ENCODE measurements at regions not wholly inside any gene's neighbourhood (a gene's known extent, or its start where the extent isn't known, plus 50 kb on each side); places are given as distances from the start of the nearest gene placed in this dataset.

- DNase-seq (ENCODE audit: low read depth in 3 of 3, low spot score in 2 of 3): no peak
Observed at GRCh38 chr2:66875941-66876462, 441.1 kb downstream of the MEIS1 start.

GRCh38 chr2:66885775-66886383 is 451.0 kb downstream of the MEIS1 start:
- no peak for DNase-seq (ENCODE audit: low read depth in 3 of 3, low spot score in 2 of 3)

- DNase-seq (ENCODE audit: low read depth in 3 of 3, low spot score in 2 of 3): no peak
Observed at GRCh38 chr2:66888246-66888645, 453.3 kb downstream of the MEIS1 start.

- DNase-seq (ENCODE audit: low read depth in 3 of 3, low spot score in 2 of 3): no peak
Observed at GRCh38 chr2:66888791-66889631, 454.1 kb downstream of the MEIS1 start.

DNA sequence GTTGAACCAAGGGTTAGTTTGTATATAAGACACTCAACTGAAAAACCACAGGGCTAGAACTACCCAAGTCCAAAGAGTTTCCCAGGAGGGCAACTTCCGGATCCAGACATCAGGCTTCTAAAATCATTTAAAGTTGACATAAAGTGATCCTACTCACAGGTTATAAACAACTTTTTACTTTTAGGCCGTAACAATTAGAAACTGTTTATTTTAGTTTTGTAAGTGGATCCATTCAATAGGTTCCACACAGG is 454.6 kb downstream of the MEIS1 start:
- DNase-seq (ENCODE audit: low read depth in 3 of 3, low spot score in 2 of 3): no peak

- no peak for DNase-seq (ENCODE audit: low read depth in 3 of 3, low spot score in 2 of 3)
Observed at GRCh38 chr2:66890166-66890742, 455.3 kb downstream of the MEIS1 start.

GRCh38 chr2:66895206-66895605 is 460.3 kb downstream of the MEIS1 start:
- no peak for DNase-seq (ENCODE audit: low read depth in 3 of 3, low spot score in 2 of 3)

DNA sequence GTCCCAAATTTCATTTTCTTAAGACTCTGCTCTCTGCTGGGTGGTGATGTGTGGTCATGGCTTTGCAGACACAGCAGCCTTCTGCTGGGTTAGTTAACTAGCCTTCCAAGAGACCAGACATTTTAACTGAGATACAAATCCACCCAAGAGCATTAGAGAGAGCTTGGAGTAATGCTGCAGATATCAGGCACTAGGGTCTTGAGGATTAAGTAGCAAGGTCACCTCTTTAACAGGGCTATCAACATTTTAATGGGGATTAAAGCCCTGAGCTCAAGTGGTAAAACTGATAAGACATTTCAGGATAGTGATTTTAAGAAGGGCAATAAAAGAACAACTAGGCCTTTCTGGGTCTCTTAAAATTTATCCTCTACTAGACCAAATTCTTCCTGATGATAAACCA is 461.2 kb downstream of the MEIS1 start:
- no peak for DNase-seq (ENCODE audit: low read depth in 3 of 3, low spot score in 2 of 3)

DNA sequence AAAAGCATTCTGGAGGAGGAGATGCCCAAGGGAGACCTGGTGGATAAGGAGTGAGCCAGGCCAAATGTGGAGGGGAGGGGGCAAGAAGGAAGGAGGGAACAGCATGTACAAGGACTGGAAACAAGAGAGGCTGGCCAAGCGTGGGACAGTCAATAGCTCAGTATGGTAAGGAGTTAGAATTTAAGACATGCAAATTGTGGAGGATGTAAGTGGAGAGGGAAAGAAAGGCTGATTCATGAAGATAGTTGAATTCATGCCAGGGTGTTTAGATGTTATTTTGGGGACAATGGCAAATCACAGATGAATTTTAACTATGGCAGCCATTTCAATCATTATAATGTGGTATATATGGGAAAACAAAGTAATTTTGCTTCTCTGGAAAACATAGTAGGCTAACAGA is 462.3 kb downstream of the MEIS1 start:
- no peak for DNase-seq (ENCODE audit: low read depth in 3 of 3, low spot score in 2 of 3)

GRCh38 chr2:66897691-66898150 is 462.8 kb downstream of the MEIS1 start:
- DNase-seq (ENCODE audit: low read depth in 3 of 3, low spot score in 2 of 3): peak in 2 of 3 donors; percentile 43 to 51

DNA sequence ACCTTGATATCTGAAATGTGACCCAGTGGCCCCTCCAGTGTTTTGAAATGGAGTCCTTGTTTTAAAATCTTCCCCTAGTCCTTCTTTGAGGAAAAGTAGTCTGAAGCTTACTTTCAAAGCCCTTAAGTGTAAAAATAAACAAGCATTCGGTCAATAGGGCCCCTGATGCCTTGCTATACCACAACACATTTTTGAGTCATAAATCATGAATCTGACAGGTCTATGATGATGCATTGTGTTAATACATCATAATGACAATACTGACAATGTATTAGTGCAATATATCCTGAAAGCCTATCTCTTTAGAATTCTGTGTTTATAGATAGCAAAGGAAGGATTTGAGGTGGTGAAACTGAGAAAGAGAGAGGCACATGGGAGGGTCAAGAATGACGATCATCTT is 464.2 kb downstream of the MEIS1 start:
- DNase-seq (ENCODE audit: low read depth in 3 of 3, low spot score in 2 of 3): no peak

DNA sequence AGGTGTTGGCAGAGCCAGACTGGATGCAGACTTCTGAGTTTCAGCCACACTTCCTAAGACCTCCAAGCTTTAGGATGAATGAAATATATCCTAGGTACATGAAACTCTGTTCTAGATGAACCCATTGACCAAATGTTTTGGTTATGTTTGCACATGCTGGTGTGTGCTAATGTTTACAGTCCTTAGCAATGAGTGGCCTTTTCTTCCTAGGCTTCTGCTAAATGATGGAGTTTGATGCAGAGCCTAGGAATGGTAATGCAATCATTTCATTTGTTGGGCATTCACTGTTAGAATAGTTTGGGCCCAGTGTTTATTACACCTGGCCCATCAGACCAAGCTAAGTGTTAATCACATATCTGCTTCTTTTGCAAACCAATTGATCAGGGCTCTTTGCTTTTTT is 464.7 kb downstream of the MEIS1 start:
- no peak for DNase-seq (ENCODE audit: low read depth in 3 of 3, low spot score in 2 of 3)

DNA sequence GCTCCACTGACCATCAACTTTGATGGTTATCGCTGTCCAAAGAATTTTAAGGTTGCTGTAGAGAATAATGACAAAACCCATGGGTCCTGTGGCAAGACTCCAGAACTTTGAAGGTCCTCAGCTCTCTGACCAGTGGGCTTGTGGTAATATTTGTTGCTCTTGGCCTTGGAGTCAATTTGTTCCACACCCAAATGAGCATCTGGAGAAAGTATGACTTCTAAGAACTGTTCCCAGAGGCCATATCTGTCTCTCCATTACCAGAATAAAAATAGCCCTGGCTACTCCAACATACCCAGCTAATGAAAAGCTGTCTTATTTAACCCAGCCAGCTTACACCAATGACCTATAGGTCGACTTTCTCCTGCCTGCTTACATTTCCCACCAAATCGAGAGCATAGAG is 466.4 kb downstream of the MEIS1 start:
- DNase-seq (ENCODE audit: low read depth in 3 of 3, low spot score in 2 of 3): no peak

DNA sequence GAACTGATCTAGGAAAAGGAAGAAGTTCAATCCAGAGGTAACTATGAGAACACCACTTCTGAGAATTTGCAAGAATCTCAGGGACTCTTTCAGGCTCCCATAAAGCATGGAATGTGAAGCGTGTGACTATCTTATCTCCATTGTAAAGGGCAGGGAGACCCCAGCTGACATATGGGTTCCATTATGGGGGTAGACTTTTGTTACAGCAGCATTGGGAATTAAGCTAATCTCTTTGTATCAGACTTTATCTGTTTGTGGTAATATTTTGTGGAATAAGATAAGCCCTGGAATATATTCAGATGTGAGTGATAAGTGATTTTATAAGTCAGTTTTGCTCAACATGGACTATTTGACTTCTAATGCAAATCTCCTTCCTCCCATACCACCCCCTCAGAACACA is 468.3 kb downstream of the MEIS1 start:
- DNase-seq (ENCODE audit: low read depth in 3 of 3, low spot score in 2 of 3): no peak

DNA sequence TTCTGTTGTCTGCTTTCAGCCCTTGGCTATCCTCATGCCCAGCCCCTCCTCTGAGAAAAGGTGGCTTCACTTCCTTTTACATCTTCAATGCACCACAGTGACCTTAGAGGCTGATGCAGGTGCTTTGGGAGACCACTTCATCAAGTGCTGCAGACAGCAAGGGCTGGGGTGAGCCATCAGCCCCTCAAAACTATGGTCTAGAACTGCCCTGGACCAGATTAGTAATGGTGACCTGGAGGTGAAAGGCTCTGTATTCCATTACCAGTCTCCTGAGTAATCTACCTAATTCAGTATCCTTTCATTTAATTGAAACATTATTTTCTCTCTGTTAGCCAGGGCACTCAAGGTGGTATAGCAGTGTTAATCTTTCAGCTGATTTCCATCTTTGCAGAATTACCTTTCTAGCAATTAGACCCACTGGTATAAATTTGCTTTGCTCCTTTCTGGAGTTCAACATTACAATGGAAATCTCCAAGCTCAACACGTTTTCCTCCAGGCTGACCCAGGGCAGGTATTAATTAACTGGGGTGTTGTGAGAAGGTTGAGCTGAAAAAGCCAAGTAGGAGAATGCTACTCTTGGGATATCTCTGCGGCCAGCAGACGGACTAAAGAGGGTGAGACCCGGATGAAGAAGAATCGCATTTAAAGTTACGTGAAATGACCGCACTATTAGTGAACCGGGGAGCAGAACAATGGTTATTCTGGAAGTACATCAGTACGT is 469.0 kb downstream of the MEIS1 start:
- DNase-seq (ENCODE audit: low read depth in 3 of 3, low spot score in 2 of 3): no peak

- DNase-seq (ENCODE audit: low read depth in 3 of 3, low spot score in 2 of 3): no peak
Observed at GRCh38 chr2:66915237-66915636, 480.3 kb downstream of the MEIS1 start.

GRCh38 chr2:66919286-66919685 is 477.8 kb upstream of the ETAA1 start:
- DNase-seq (ENCODE audit: low read depth in 3 of 3, low spot score in 2 of 3): no peak

DNA sequence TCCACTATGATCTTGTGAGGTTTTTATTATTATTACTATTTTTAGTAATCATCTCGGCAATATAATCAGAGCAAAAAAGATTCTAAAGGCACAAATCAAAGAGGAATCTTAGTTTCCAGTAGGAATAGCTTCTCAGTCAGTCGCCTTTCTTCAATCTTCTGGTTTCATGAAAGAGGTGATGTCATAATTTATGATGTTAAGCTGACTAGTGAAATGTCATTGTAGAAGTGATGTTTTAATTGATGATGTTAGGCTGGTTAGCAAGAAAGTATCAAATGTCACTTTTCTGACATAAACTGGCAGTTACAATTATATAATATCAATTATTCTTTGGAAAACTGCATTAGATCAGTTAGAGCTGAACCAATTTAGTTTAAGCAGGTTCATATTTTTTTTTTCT is 476.7 kb upstream of the ETAA1 start:
- DNase-seq (ENCODE audit: low read depth in 3 of 3, low spot score in 2 of 3): no peak

GRCh38 chr2:66925128-66925527 is 472.0 kb upstream of the ETAA1 start:
- no peak for DNase-seq (ENCODE audit: low read depth in 3 of 3, low spot score in 2 of 3)

DNA sequence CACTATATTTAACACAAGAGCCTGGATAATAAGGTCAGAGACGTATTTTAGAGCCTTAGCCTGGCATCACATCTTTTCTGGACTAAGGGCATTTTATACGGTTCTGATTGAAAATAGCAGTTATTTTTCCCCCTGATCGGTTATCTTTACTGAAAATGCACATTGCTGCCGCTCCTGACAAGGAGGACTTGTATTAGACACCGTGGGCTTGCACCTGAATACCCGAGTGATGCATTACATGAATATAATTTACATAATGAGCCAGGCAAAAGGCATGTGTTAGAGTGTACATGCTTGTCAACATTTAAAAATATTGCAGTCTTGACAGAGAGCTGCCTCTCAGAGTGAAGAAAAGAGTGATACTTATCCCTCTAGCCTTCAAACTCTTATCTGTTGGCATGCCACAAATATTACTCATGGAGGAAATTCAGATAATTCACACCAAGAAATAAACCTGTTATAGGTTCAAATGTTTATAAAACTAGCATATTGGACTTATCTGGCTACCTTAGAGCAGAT is 470.5 kb upstream of the ETAA1 start:
- DNase-seq (ENCODE audit: low read depth in 3 of 3, low spot score in 2 of 3): no peak
